GM21619 (cell line): ENCODE measurements at regions not wholly inside any gene's neighbourhood (a gene's known extent, or its start where the extent isn't known, plus 50 kb on each side); places are given as distances from the start of the nearest gene placed in this dataset.
A peak's percentile ranks its signal among the peaks of the same experiment; 100 is the strongest.

ENCODE experiments used
- ATAC-seq: cut with Tn5 transposase; IDR thresholded peaks from one replicate; pipeline ENCODE4 v1.9.1; 2021; ENCODE audit not compliant: unreplicated experiment

GRCh38 chr12:40552868-40553267 lies 139.4 kb upstream of the CNTN1 start:
- ATAC-seq, result no peak

- no peak for ATAC-seq
Measured at GRCh38 chr12:40557980-40558379, 134.3 kb upstream of the CNTN1 start.

GRCh38 chr12:40559865-40560264 lies 132.4 kb upstream of the CNTN1 start:
- peak; percentile 60 for ATAC-seq

GRCh38 chr12:40560848-40561247 lies 131.4 kb upstream of the CNTN1 start:
- ATAC-seq, result no peak

- no peak for ATAC-seq
Measured at GRCh38 chr12:40561395-40561966, 130.8 kb upstream of the CNTN1 start.

GRCh38 chr12:40565029-40565633 lies 127.1 kb upstream of the CNTN1 start:
- ATAC-seq, result no peak

- ATAC-seq, result no peak
Measured at GRCh38 chr12:40566271-40566670, 126.0 kb upstream of the CNTN1 start.

- no peak for ATAC-seq
Measured at GRCh38 chr12:40569626-40570179, 122.5 kb upstream of the CNTN1 start.

GRCh38 chr12:40573024-40573423 lies 119.2 kb upstream of the CNTN1 start:
- ATAC-seq, result no peak

- ATAC-seq, result no peak
Measured at GRCh38 chr12:40575987-40576386, 116.3 kb upstream of the CNTN1 start.

GRCh38 chr12:40577834-40578233 lies 114.4 kb upstream of the CNTN1 start:
- no peak for ATAC-seq

- no peak for ATAC-seq
Measured at GRCh38 chr12:40579687-40580086, 112.6 kb upstream of the CNTN1 start.

GRCh38 chr12:40580346-40580745 lies 111.9 kb upstream of the CNTN1 start:
- no peak for ATAC-seq

GRCh38 chr12:40581889-40582288 lies 110.3 kb upstream of the CNTN1 start:
- no peak for ATAC-seq

GRCh38 chr12:40583743-40584142 lies 108.5 kb upstream of the CNTN1 start:
- ATAC-seq, result no peak

- no peak for ATAC-seq
Measured at GRCh38 chr12:40584763-40585162, 107.5 kb upstream of the CNTN1 start.

- no peak for ATAC-seq
Measured at GRCh38 chr12:40586823-40587222, 105.4 kb upstream of the CNTN1 start.

- no peak for ATAC-seq
Measured at GRCh38 chr12:40587421-40587820, 104.8 kb upstream of the CNTN1 start.

- ATAC-seq, result no peak
Measured at GRCh38 chr12:40587970-40588369, 104.3 kb upstream of the CNTN1 start.

GRCh38 chr12:40597133-40597532 lies 95.1 kb upstream of the CNTN1 start:
- ATAC-seq, result no peak

- ATAC-seq, result no peak
Measured at GRCh38 chr12:40598073-40598472, 94.2 kb upstream of the CNTN1 start.

- no peak for ATAC-seq
Measured at GRCh38 chr12:40602562-40602961, 89.7 kb upstream of the CNTN1 start.

GRCh38 chr12:40614923-40615322 lies 77.3 kb upstream of the CNTN1 start:
- peak; percentile 64 for ATAC-seq
